ENCODE measurements at regions not wholly inside any gene's neighbourhood (a gene's known extent, or its start where the extent isn't known, plus 50 kb on each side); places are given as distances from the start of the nearest gene placed in this dataset.

- no peak for DNase-seq
Observed at GRCh38 chr12:67911789-67912188, 77.5 kb upstream of the IFNG-AS1 start.

- DNase-seq: no peak
Observed at GRCh38 chr12:67915335-67915851, 73.9 kb upstream of the IFNG-AS1 start.

- no peak for DNase-seq
Observed at GRCh38 chr12:67916266-67916970, 72.8 kb upstream of the IFNG-AS1 start.

GRCh38 chr12:67917811-67918210, 71.4 kb upstream of the IFNG-AS1 start:
- DNase-seq: no peak

- DNase-seq: no peak
Observed at GRCh38 chr12:67918441-67918840, 70.8 kb upstream of the IFNG-AS1 start.

GRCh38 chr12:67919406-67919805, 69.8 kb upstream of the IFNG-AS1 start:
- no peak for DNase-seq

GRCh38 chr12:67920413-67920812, 68.8 kb upstream of the IFNG-AS1 start:
- DNase-seq: no peak

- no peak for DNase-seq
Observed at GRCh38 chr12:67921286-67921685, 68.0 kb upstream of the IFNG-AS1 start.

- DNase-seq: no peak
Observed at GRCh38 chr12:67922245-67922644, 67.0 kb upstream of the IFNG-AS1 start.

GRCh38 chr12:67925077-67925476, 64.2 kb upstream of the IFNG-AS1 start:
- no peak for DNase-seq

GRCh38 chr12:67925552-67925951, 63.7 kb upstream of the IFNG-AS1 start:
- no peak for DNase-seq

- no peak for DNase-seq
Observed at GRCh38 chr12:67926063-67926462, 63.2 kb upstream of the IFNG-AS1 start.

GRCh38 chr12:67927324-67927723, 61.9 kb upstream of the IFNG-AS1 start:
- no peak for DNase-seq

GRCh38 chr12:67927815-67928214, 61.4 kb upstream of the IFNG-AS1 start:
- DNase-seq: no peak

GRCh38 chr12:67928621-67929383, 60.4 kb upstream of the IFNG-AS1 start:
- DNase-seq: no peak

- no peak for DNase-seq
Observed at GRCh38 chr12:67929384-67929772, 59.9 kb upstream of the IFNG-AS1 start.

GRCh38 chr12:67937822-67938221, 51.4 kb upstream of the IFNG-AS1 start:
- no peak for DNase-seq

Data from NCI-H187 (cell line).